22Rv1 (cell line): ENCODE measurements at regions not wholly inside any gene's neighbourhood (a gene's known extent, or its start where the extent isn't known, plus 50 kb on each side); places are given as distances from the start of the nearest gene placed in this dataset.

Experiments used
- ZFX ChIP-seq: fragments of 450-650 bp; IDR thresholded peaks from 2 replicates; pipeline ENCODE4 v1.6.1; 2017; ENCODE audit warnings: antibody characterized with exemption, borderline replicate concordance
- TF ChIP-seq, protein P1 (sequence below): fragments of 450-650 bp; IDR thresholded peaks from 2 replicates; pipeline ENCODE4 v1.5.1; 2017; ENCODE audit warnings: mild to moderate bottlenecking

DNA sequence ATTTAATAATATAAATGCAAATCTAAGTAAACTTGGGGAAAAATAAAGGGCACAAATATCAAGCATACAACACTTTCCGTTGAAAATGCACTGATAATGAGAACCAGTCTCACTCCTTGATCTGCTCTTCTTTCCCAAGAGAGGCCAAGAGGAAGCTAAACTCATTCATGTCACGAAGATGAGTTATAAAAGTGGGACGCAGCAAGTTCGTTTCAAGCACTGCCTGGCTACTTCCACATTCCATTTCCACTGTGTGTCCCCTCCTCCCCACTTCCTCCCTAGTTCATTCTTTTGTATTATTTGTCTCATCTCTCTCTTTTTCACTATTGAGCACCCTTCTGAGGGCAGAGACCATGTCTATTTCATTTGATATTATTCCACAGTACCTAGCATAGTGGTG, 158.1 kb downstream of the SLC24A2 start:
- TF ChIP-seq, protein P1, sequence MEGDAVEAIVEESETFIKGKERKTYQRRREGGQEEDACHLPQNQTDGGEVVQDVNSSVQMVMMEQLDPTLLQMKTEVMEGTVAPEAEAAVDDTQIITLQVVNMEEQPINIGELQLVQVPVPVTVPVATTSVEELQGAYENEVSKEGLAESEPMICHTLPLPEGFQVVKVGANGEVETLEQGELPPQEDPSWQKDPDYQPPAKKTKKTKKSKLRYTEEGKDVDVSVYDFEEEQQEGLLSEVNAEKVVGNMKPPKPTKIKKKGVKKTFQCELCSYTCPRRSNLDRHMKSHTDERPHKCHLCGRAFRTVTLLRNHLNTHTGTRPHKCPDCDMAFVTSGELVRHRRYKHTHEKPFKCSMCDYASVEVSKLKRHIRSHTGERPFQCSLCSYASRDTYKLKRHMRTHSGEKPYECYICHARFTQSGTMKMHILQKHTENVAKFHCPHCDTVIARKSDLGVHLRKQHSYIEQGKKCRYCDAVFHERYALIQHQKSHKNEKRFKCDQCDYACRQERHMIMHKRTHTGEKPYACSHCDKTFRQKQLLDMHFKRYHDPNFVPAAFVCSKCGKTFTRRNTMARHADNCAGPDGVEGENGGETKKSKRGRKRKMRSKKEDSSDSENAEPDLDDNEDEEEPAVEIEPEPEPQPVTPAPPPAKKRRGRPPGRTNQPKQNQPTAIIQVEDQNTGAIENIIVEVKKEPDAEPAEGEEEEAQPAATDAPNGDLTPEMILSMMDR, result no peak
- no peak for TF ChIP-seq ZFX
